ENCODE measurements at regions not wholly inside any gene's neighbourhood (a gene's known extent, or its start where the extent isn't known, plus 50 kb on each side); places are given as distances from the start of the nearest gene placed in this dataset.

- no peak for DNase-seq (ENCODE audit: low spot score)
- TF ChIP-seq, protein P1, sequence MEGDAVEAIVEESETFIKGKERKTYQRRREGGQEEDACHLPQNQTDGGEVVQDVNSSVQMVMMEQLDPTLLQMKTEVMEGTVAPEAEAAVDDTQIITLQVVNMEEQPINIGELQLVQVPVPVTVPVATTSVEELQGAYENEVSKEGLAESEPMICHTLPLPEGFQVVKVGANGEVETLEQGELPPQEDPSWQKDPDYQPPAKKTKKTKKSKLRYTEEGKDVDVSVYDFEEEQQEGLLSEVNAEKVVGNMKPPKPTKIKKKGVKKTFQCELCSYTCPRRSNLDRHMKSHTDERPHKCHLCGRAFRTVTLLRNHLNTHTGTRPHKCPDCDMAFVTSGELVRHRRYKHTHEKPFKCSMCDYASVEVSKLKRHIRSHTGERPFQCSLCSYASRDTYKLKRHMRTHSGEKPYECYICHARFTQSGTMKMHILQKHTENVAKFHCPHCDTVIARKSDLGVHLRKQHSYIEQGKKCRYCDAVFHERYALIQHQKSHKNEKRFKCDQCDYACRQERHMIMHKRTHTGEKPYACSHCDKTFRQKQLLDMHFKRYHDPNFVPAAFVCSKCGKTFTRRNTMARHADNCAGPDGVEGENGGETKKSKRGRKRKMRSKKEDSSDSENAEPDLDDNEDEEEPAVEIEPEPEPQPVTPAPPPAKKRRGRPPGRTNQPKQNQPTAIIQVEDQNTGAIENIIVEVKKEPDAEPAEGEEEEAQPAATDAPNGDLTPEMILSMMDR (IDR thresholded peaks at IDR 0.05; ENCODE audit: extremely low read depth, insufficient read depth, missing control alignments) = no peak
- in situ Hi-C loops (cut with MboI; ENCODE audit: low pct_unique_long_range_greater_than_20kb, low sequenced_read_pairs, unreplicated experiment) = loop anchor here (25.0 kb wide), 1 partner anchor 329 kb away; no protein-coding TSS in a partner anchor
Measured at GRCh38 chr10:120741396-120741795, 109.8 kb upstream of the WDR11 start.

DNA sequence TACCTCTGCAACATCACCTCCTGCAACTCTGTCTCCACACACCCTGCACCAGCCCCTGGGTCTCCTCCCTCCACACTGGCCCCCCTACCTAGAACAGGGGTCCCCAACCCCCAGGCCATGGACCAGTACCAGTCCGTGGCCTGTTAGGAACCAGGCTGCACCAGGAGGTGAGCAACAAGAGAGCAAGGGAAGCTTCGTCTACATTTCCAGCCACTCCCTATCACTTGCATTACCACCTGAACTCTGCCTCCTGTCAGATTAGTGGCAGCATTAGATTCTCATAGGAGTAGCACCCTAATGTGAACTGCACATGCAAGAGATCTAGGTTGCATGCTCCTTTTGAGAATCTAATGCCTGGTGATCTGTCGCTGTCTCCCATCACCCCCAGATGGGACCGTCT, 108.8 kb upstream of the WDR11 start:
- no peak for DNase-seq (ENCODE audit: low spot score)
- in situ Hi-C loops (cut with MboI; ENCODE audit: low pct_unique_long_range_greater_than_20kb, low sequenced_read_pairs, unreplicated experiment) = loop anchor here (25.0 kb wide), 1 partner anchor 330 kb away; no protein-coding TSS in a partner anchor
- TF ChIP-seq, protein P1 (IDR thresholded peaks at IDR 0.05; ENCODE audit: extremely low read depth, insufficient read depth, missing control alignments) = no peak

DNA sequence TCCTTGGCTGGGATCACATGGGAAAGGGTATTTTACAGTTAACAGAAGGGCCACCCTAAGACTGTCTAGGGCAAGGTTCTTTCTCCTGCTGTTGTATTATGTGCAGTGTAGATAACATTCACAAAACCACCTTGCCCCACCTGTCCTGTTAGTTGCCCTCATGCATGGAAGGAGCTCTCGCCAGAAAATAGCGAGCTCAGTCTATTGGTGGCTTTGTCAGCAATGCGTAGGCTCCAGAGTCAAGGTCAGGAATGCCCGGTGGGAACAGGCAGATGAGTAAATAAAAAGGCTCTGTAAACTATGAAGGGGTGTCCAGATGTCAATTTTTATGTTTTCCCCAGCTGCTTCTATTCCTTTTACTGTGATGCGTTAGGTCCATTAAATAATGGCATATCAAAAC, 107.1 kb upstream of the WDR11 start:
- DNase-seq (ENCODE audit: low spot score) = no peak
- TF ChIP-seq, protein P1 (IDR thresholded peaks at IDR 0.05; ENCODE audit: extremely low read depth, insufficient read depth, missing control alignments) = no peak
- in situ Hi-C loops (cut with MboI; ENCODE audit: low pct_unique_long_range_greater_than_20kb, low sequenced_read_pairs, unreplicated experiment) = loop anchor here (25.0 kb wide), 1 partner anchor 332 kb away; no protein-coding TSS in a partner anchor

DNA sequence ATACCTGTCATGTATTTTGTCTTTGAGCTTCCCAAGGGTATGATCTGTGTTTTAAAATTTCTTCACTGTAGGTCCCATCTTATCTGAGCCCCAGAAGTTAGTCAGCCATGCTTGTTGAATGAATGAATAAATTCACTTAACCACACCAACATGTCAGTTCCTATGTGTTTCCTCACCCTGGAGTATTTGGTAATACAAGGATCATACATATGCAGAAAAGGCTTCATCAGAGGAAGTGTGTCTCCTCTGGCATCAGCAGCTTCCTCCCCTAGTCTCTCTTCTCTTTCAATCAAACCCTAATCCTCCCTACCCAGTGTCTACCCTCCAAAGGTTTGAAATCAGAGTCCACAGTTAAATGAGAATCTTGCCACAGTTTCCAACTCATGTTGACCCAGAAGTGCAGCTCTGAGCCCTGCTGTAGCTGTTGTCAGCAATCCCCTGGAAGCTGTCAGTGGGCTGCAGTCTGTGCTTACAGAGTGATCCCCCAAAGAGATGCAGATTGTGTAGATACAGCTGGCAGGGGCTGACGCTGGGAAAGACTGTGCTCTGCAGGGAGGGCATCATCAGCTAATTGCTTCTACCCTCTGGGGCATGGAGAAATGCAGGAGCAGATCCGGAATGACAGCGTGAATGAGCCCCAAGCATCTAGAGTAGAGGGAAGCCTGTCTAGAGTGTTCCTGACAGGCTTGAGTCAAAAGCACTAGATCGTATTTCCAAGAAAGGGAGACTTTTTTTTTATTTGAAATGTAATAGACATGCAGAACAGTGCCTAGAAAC, 105.0 kb upstream of the WDR11 start:
- TF ChIP-seq, protein P1 (IDR thresholded peaks at IDR 0.05; ENCODE audit: extremely low read depth, insufficient read depth, missing control alignments) = no peak
- DNase-seq (ENCODE audit: low spot score) = no peak
- in situ Hi-C loops (cut with MboI; ENCODE audit: low pct_unique_long_range_greater_than_20kb, low sequenced_read_pairs, unreplicated experiment) = loop anchor here (25.0 kb wide), 1 partner anchor 334 kb away; no protein-coding TSS in a partner anchor

DNA sequence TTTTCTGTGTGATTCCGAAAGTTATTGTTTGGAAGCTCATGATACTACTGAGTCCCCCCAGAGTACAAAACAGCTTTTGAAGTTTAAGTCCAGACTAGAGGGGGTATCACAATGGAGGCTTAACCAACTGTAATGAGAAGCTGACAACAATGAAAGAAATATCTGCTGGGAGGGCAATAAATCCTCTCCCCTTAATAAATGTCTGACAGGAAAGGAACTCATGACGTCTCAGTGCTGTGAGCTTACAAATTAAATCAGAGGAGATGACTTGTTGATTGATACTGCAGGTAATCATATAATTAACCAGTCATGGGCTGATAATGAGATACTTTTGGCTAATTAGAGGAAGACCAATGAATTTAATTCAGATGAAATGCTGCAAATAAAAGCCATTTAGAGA, 102.6 kb upstream of the WDR11 start:
- no peak for DNase-seq (ENCODE audit: low spot score)
- TF ChIP-seq, protein P1 (IDR thresholded peaks at IDR 0.05; ENCODE audit: extremely low read depth, insufficient read depth, missing control alignments) = no peak
- in situ Hi-C loops (cut with MboI; ENCODE audit: low pct_unique_long_range_greater_than_20kb, low sequenced_read_pairs, unreplicated experiment) = loop anchor here (25.0 kb wide), 1 partner anchor 336 kb away; no protein-coding TSS in a partner anchor

DNA sequence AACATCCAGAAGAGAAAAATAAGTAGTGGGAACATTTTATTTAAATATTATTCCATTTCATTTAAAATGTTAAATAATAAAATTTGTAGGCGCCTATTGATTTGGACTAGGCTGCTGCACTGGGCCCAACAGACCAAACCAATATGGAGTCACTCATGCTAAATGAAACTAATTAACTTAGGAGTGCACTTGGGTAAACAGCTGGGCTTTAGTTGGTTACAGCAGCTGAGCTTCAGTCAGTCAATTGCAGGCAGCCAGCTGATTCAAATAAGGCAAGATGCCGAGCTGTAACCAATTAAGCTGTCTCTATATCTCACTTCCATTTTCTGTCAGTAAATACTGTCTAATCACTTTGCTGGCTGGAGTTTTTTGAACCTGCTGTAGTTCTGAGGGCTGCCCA, 102.1 kb upstream of the WDR11 start:
- in situ Hi-C loops (cut with MboI; ENCODE audit: low pct_unique_long_range_greater_than_20kb, low sequenced_read_pairs, unreplicated experiment) = loop anchor here (25.0 kb wide), 1 partner anchor 337 kb away; no protein-coding TSS in a partner anchor
- TF ChIP-seq, protein P1 (IDR thresholded peaks at IDR 0.05; ENCODE audit: extremely low read depth, insufficient read depth, missing control alignments) = no peak
- no peak for DNase-seq (ENCODE audit: low spot score)
